Fibroblast of peridontal ligament (primary cell): ENCODE measurements at regions not wholly inside any gene's neighbourhood (a gene's known extent, or its start where the extent isn't known, plus 50 kb on each side); places are given as distances from the start of the nearest gene placed in this dataset.
"Not testable (repeated sequence)": the region's sequence is repeated elsewhere in the genome, so short reads cannot be mapped to it uniquely, and the experiment has no call there.

ENCODE experiments used
- DNase-seq: peaks from one replicate; pipeline ENCODE4 v3.0.0-alpha.2; 2010; ENCODE audit errors: extremely low read depth

GRCh38 chr2:82326180-82326767, 2021.7 kb upstream of the LRRTM1 start:
- not testable (repeated sequence) for DNase-seq

- DNase-seq, result no peak
These were observed 2015.7 kb upstream of the LRRTM1 start for GRCh38 chr2:82320296-82320695.

GRCh38 chr2:82317012-82317411, 2012.5 kb upstream of the LRRTM1 start:
- DNase-seq, result no peak

- DNase-seq, result no peak
These were observed 2012.0 kb upstream of the LRRTM1 start for GRCh38 chr2:82316586-82316985.

GRCh38 chr2:82314836-82315472, 2010.4 kb upstream of the LRRTM1 start:
- DNase-seq, result no peak

- DNase-seq, result no peak
These were observed 2003.0 kb upstream of the LRRTM1 start for GRCh38 chr2:82307511-82307910.

GRCh38 chr2:82301506-82301905, 1997.0 kb upstream of the LRRTM1 start:
- DNase-seq, result no peak

- DNase-seq, result no peak
These were observed 1984.9 kb upstream of the LRRTM1 start for GRCh38 chr2:82289446-82289845.

- no peak for DNase-seq
These were observed 1978.5 kb upstream of the LRRTM1 start for GRCh38 chr2:82283075-82283474.

GRCh38 chr2:82282111-82282882, 1977.7 kb upstream of the LRRTM1 start:
- DNase-seq, result no peak

- no peak for DNase-seq
These were observed 1974.8 kb upstream of the LRRTM1 start for GRCh38 chr2:82279367-82279766.

GRCh38 chr2:82278416-82278815, 1973.9 kb upstream of the LRRTM1 start:
- DNase-seq, result no peak

GRCh38 chr2:82275599-82275998, 1971.0 kb upstream of the LRRTM1 start:
- DNase-seq, result no peak

- DNase-seq, result no peak
These were observed 1963.9 kb upstream of the LRRTM1 start for GRCh38 chr2:82268446-82268845.

GRCh38 chr2:82260521-82260920, 1956.0 kb upstream of the LRRTM1 start:
- DNase-seq, result no peak

- DNase-seq, result no peak
These were observed 1955.0 kb upstream of the LRRTM1 start for GRCh38 chr2:82259551-82259950.

- no peak for DNase-seq
These were observed 1953.4 kb upstream of the LRRTM1 start for GRCh38 chr2:82257796-82258555.

- DNase-seq, result no peak
These were observed 1952.6 kb upstream of the LRRTM1 start for GRCh38 chr2:82256983-82257632.

- no peak for DNase-seq
These were observed 1951.7 kb upstream of the LRRTM1 start for GRCh38 chr2:82256288-82256687.

GRCh38 chr2:82254728-82255127, 1950.2 kb upstream of the LRRTM1 start:
- no peak for DNase-seq

GRCh38 chr2:82246220-82246775, 1941.7 kb upstream of the LRRTM1 start:
- no peak for DNase-seq

- DNase-seq, result no peak
These were observed 1934.6 kb upstream of the LRRTM1 start for GRCh38 chr2:82239176-82239575.
